Tibial nerve (tissue), 4 donors: ENCODE measurements at regions not wholly inside any gene's neighbourhood (a gene's known extent, or its start where the extent isn't known, plus 50 kb on each side); places are given as distances from the start of the nearest gene placed in this dataset.

Experiments
- CTCF ChIP-seq, 5 experiments: fragments of 200-600 bp in 3 of 5; fragments of 450-650 bp in 2 of 5; sonication (generic) in 3 of 5; IDR thresholded peaks; one replicate each; pipeline ENCODE4 v1.5.1; 2016 to 2019; ENCODE audit warnings: antibody characterized with exemption in 5 of 5, mild to moderate bottlenecking in 3 of 5, moderate library complexity in 2 of 5
- EP300 ChIP-seq, 2 donors: sonication (generic); formaldehyde crosslinking; IDR thresholded peaks; one replicate each; pipeline ENCODE4 v1.6.1; 2017; ENCODE audit warnings: antibody characterized with exemption in 2 of 2, mild to moderate bottlenecking in 1 of 2

- TF ChIP-seq CTCF (IDR thresholded peaks at IDR 0.05) (no peak), EP300 (IDR thresholded peaks at IDR 0.05) (no peak)
Observed at GRCh38 chr14:34173916-34174315, 223.0 kb upstream of the EGLN3 start.
